MM.1S (cell line): ENCODE measurements at regions not wholly inside any gene's neighbourhood (a gene's known extent, or its start where the extent isn't known, plus 50 kb on each side); places are given as distances from the start of the nearest gene placed in this dataset.

ENCODE experiments used
- DNase-seq: peaks from one replicate; pipeline ENCODE4 v3.0.0-alpha.2; 2015
- H2AFZ ChIP-seq: fragments of 300-600 bp; sonication (generic); 2 replicates; pipeline ENCODE4 v1.6.0; 2016; ENCODE audit warnings: antibody characterized with exemption, low read length
- H3F3A ChIP-seq: fragments of 300-600 bp; sonication (generic); 2 replicates; pipeline ENCODE4 v1.6.1; 2016; ENCODE audit warnings: mild to moderate bottlenecking, antibody characterized with exemption, low read length, moderate library complexity, mixed read lengths; ENCODE audit not compliant: insufficient read depth
- H3K27ac ChIP-seq: fragments of 300-600 bp; sonication (generic); 2 replicates; pipeline ENCODE4 v1.5.1; 2016; ENCODE audit warnings: mild to moderate bottlenecking, low read length
- H3K27me3 ChIP-seq: fragments of 300-600 bp; sonication (generic); replicated peaks from 2 replicates; pipeline ENCODE4 v1.6.0; 2016; ENCODE audit warnings: low read length; ENCODE audit not compliant: insufficient read depth
- H3K36me3 ChIP-seq: fragments of 300-600 bp; sonication (generic); replicated peaks from 2 replicates; pipeline ENCODE4 v1.6.1; 2016; ENCODE audit warnings: mild to moderate bottlenecking, low read length, mixed read lengths; ENCODE audit not compliant: insufficient read depth
- H3K4me1 ChIP-seq: fragments of 300-600 bp; sonication (generic); 2 replicates; pipeline ENCODE4 v1.6.1; 2016; ENCODE audit warnings: low read length, mixed read lengths
- H3K4me2 ChIP-seq: fragments of 300-600 bp; sonication (generic); 2 replicates; pipeline ENCODE4 v1.6.0; 2016; ENCODE audit warnings: low read depth, low read length
- H3K4me3 ChIP-seq: fragments of 300-600 bp; sonication (generic); 2 replicates; pipeline ENCODE4 v1.5.1; 2016; ENCODE audit warnings: low read length, mixed read lengths
- H3K79me2 ChIP-seq: fragments of 300-600 bp; sonication (generic); 2 replicates; pipeline ENCODE4 v1.6.1; 2016; ENCODE audit warnings: mixed run types, low read length, mixed read lengths
- H3K9ac ChIP-seq: fragments of 300-600 bp; sonication (generic); 2 replicates; pipeline ENCODE4 v1.6.1; 2016; ENCODE audit warnings: low read length, mixed read lengths
- H3K9me2 ChIP-seq: fragments of 300-600 bp; sonication (generic); replicated peaks from 2 replicates; pipeline ENCODE4 v1.6.1; 2016; ENCODE audit warnings: mild to moderate bottlenecking, low read length, mixed read lengths; ENCODE audit not compliant: insufficient read depth
- H3K9me3 ChIP-seq: fragments of 300-600 bp; sonication (generic); replicated peaks from 2 replicates; pipeline ENCODE4 v1.6.1; 2016; ENCODE audit warnings: mild to moderate bottlenecking, low read length, mixed read lengths; ENCODE audit not compliant: insufficient read depth
- H4K20me1 ChIP-seq: fragments of 300-600 bp; sonication (generic); 2 replicates; pipeline ENCODE4 v1.6.1; 2016; ENCODE audit warnings: mild to moderate bottlenecking, low read length, moderate library complexity, mixed read lengths; ENCODE audit not compliant: insufficient read depth
- EZH2 ChIP-seq: fragments of 300-600 bp; sonication (generic); optimal IDR thresholded peaks from 2 replicates; pipeline ENCODE3; 2017; ENCODE audit warnings: low read depth, mild to moderate bottlenecking, antibody characterized with exemption, low read length, mixed read lengths
- EZH2phosphoT487 ChIP-seq: fragments of 300-600 bp; sonication (generic); IDR thresholded peaks from 2 replicates; pipeline ENCODE4 v1.6.1; 2018; ENCODE audit warnings: antibody characterized with exemption, low read length
- TF ChIP-seq, protein P1 (sequence below): fragments of 300-600 bp; sonication (generic); IDR thresholded peaks from 2 replicates; pipeline ENCODE4 v1.5.1; 2016; ENCODE audit warnings: antibody characterized with exemption, low read length, mixed read lengths

DNA sequence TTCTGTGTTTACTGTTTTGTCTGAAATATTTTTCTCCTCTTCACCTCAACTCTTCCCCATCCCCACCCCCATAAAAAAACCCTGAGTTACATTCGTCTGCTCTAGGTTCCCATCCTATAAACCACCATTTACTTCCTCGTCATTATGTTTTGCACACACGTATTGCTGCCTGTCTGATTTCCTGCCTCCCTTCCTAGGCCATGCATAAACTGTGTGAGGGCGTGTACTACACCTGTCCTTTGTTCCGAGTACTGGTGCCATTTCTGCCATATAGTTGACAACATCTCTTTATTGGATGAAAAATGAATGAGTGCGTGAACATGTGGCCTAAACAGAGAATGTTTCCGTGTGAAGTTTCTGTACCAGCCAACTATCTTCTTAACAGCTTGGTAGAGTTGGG, 258.5 kb upstream of the FAT1 start:
- no peak for TF ChIP-seq EZH2
- TF ChIP-seq, protein P1, sequence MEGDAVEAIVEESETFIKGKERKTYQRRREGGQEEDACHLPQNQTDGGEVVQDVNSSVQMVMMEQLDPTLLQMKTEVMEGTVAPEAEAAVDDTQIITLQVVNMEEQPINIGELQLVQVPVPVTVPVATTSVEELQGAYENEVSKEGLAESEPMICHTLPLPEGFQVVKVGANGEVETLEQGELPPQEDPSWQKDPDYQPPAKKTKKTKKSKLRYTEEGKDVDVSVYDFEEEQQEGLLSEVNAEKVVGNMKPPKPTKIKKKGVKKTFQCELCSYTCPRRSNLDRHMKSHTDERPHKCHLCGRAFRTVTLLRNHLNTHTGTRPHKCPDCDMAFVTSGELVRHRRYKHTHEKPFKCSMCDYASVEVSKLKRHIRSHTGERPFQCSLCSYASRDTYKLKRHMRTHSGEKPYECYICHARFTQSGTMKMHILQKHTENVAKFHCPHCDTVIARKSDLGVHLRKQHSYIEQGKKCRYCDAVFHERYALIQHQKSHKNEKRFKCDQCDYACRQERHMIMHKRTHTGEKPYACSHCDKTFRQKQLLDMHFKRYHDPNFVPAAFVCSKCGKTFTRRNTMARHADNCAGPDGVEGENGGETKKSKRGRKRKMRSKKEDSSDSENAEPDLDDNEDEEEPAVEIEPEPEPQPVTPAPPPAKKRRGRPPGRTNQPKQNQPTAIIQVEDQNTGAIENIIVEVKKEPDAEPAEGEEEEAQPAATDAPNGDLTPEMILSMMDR = no peak
- TF ChIP-seq EZH2phosphoT487 = no peak

DNA sequence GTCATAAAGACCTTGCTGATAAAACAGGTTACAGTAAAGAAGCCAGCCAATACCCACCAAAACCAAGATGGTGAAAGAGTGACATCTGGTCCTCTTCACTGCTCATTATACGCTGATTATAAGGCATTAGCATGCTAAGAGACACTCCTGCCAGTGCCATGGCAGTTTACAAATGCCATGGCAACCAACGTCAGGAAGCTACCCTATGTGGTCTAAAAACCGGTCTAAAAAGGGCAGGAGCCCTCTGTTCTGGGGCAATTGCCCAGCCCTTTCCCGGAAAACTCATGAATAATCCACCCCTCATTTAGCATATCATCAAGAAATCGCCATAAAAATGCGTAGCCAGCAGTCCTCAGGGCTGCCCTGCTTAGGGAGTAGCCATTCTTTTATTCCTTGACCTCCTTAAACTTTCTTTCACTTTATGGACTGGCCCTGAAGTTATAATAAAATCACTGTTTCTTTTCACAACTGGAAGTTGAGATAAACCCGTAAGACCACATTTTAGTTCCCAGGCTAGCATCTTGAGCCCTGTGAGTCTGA, 260.5 kb upstream of the FAT1 start:
- Histone ChIP-seq H3K4me3 (no peak overlapping the region), H3K27ac (no peak overlapping the region), H3K27me3 (no peaks in the 10 kb centered on the region), H3K9me2 (no peaks in the 10 kb centered on the region), H3K4me2 (no peak overlapping the region), H3K9ac (no peak overlapping the region), H3K4me1 (no peaks in the 10 kb centered on the region), H3F3A (no peaks in the 10 kb centered on the region), H3K79me2 (no peaks in the 10 kb centered on the region), H3K36me3 (no peaks in the 10 kb centered on the region), H2AFZ (no peak overlapping the region), H3K9me3 (no peaks in the 10 kb centered on the region), H4K20me1 (no peaks in the 10 kb centered on the region)
- TF ChIP-seq EZH2 = no peak
- TF ChIP-seq, protein P1 = no peak
- TF ChIP-seq EZH2phosphoT487 = no peak
- no peak for DNase-seq

More for the DNA sequence above, 258.5 kb upstream of the FAT1 start:
- no peaks in the 10 kb centered on the region for H3K27me3 ChIP-seq
- no peak overlapping the region for H3K4me3 ChIP-seq
- H3K9ac ChIP-seq = no peak overlapping the region
- H2AFZ ChIP-seq = no peak overlapping the region
- H4K20me1 ChIP-seq = no peaks in the 10 kb centered on the region
- no peaks in the 10 kb centered on the region for H3K4me1 ChIP-seq
- H3K9me2 ChIP-seq = no peaks in the 10 kb centered on the region
- no peak overlapping the region for H3K27ac ChIP-seq
- no peak overlapping the region for H3K4me2 ChIP-seq
- no peak for DNase-seq
- H3F3A ChIP-seq = no peaks in the 10 kb centered on the region
- H3K9me3 ChIP-seq = no peaks in the 10 kb centered on the region
- no peaks in the 10 kb centered on the region for H3K79me2 ChIP-seq
- no peaks in the 10 kb centered on the region for H3K36me3 ChIP-seq

DNA sequence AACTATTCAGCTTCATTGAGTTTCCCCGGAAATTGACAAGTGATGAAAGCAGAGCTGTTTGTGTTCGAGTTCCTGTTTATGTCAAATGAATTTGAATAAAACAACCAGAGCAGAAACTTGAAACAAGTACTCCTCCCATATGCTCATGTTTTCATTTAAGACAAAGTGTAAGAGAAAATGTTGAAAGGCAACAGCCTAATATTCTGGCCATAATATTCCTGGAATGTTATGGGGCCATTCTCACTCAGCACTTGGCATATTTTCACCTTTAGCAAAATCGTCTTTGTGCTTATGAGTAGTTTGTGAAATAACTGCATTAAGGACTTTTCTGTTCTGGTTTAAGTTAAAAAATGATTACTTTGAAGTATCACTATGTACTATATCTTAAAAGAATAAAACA, 276.0 kb upstream of the FAT1 start:
- TF ChIP-seq EZH2 (no peak), EZH2phosphoT487 (no peak)
- TF ChIP-seq, protein P1 = no peak
- no peaks in the 10 kb centered on the region for H3K27me3 ChIP-seq
- H3K4me2 ChIP-seq = no peak overlapping the region
- no peak overlapping the region for H3K9ac ChIP-seq
- H3K9me3 ChIP-seq = no peaks in the 10 kb centered on the region
- H3K4me3 ChIP-seq = no peak overlapping the region
- H3K9me2 ChIP-seq = no peaks in the 10 kb centered on the region
- no peaks in the 10 kb centered on the region for H3F3A ChIP-seq
- H3K27ac ChIP-seq = no peak overlapping the region
- no peak for DNase-seq
- no peaks in the 10 kb centered on the region for H3K79me2 ChIP-seq
- H3K4me1 ChIP-seq = no peaks in the 10 kb centered on the region
- H3K36me3 ChIP-seq = no peaks in the 10 kb centered on the region
- no peaks in the 10 kb centered on the region for H4K20me1 ChIP-seq
- no peak overlapping the region for H2AFZ ChIP-seq
